ENCODE measurements at regions not wholly inside any gene's neighbourhood (a gene's known extent, or its start where the extent isn't known, plus 50 kb on each side); places are given as distances from the start of the nearest gene placed in this dataset.

DNA sequence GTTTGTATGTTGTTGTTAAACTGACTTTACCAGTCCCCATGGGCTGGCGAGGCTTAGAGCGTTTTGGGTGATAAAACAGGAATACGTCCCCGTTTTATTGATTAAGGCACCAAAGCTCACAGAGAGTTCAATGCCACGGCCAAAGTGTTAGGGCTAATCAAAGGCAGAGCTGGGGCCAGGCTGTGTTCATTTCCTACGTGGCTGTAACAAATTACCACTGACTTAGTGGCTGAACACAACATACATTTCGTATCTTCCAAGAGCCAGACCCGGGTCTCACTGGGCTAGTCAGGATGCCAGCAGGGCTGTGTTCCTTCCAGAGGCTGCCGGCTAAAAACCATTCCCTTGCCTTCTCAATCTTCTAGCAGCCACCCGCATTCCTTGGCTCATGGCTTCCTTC, 94.4 kb upstream of the HABP2 start:
- DNase-seq (ENCODE audit: low read depth in 2 of 2, low spot score in 1 of 2) = no peak

DNA sequence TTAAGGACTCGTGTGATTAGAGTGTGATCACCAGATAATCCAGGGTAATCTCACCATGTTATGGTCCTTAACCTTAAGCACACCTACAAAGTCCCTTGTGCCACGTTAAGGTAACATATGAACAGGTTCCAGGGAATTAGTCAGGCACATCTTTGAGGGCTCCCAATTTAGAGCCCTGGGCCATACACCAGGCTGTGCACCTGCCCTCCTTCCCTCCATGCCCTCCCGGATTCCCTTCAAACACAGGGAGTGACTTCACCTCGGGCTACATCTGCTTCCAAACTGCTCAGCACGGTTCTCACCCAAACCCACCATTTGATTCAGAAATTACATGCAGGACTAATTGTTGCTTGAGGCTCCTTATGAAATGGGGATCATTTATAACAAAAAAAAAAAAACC, 93.9 kb upstream of the HABP2 start:
- no peak for DNase-seq (ENCODE audit: low read depth in 2 of 2, low spot score in 1 of 2)

DNA sequence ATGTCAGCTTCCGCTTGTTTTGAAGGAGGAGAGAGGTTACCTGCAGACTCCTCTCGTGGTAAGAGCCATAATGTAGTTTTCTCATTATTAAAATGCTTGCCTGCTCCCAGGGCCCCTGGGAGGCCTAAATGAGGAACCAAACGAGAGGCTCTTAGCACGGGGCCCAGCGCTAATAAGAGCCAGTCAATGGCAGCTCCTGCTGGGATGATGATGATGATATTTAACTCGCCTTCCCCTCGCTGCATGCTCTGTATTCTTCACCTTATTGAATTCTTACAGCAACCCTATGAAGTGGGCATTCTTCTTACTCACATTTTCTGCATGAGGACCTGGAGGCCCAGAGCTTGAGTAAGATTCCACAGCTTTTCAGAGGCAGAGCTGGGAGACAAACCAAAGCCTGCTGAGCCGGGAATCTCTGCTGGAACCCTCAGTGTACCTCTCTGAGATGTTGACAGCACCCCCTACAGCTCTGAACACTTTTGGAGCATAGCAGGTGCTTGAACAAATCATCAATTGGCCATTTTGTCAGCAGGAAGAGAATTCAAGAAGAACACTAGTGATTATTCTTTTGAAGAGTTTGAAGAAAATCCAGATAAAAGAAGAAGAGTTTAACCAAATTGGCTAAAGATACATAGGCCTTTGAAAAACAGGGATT, 93.1 kb upstream of the HABP2 start:
- no peak for DNase-seq (ENCODE audit: low read depth in 2 of 2, low spot score in 1 of 2)

DNA sequence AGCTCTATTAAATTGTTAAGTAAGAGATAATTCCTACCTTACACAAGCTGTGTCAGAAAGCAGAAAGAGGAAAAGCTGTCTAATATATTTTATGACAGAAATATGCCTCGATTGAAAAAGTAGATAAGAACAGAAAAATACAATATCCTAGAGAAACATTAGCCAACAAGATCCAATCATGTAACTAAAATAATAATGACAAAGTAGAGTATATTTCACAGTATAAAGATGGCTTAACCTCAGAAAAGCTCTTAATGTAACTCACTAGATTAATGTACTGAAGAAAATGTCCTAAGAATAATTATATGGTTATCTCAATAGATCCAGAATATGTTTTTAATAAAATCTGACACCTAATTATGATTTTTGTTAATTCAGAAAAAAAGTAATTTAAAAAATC, 89.8 kb upstream of the HABP2 start:
- no peak for DNase-seq (ENCODE audit: low read depth in 2 of 2, low spot score in 1 of 2)

DNA sequence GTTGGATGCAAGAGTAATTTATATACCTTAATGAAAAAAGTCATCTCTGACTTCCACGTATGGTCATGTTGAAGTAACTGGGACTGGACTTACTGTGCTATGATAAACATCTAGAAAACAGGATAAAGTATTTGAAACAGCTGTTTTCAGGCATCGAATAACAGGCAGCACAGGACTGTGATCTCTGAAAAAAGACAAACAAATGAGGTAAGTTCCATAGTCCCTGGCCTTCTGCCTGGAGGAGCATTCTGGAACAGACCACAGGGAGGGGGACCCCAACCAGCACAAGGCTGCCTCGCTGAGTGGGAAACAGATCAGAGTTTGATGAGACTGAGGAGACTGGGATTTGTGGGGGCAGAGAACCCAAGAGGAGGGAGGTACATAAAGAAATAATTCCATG, 89.1 kb upstream of the HABP2 start:
- DNase-seq (ENCODE audit: low read depth in 2 of 2, low spot score in 1 of 2) = no peak

DNA sequence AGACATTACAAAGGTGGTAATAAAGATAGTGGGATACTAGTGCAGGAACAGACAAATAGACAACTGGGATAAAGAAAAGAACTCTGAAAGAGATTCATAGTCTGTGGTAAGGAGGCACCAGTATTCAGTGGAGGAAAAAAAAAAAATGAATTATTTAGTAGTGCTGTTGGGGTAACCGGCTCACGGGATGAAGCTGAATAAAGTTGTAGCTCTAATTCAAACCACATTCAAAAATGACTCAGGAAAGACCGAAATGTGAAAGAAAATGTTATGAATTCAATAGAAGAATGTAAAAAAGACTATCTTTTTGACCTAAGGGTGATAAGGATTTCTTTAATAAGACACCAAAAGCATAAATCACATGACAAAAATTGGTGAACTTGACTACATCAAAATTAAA, 83.1 kb upstream of the HABP2 start:
- DNase-seq (ENCODE audit: low read depth in 2 of 2, low spot score in 1 of 2) = no peak

DNA sequence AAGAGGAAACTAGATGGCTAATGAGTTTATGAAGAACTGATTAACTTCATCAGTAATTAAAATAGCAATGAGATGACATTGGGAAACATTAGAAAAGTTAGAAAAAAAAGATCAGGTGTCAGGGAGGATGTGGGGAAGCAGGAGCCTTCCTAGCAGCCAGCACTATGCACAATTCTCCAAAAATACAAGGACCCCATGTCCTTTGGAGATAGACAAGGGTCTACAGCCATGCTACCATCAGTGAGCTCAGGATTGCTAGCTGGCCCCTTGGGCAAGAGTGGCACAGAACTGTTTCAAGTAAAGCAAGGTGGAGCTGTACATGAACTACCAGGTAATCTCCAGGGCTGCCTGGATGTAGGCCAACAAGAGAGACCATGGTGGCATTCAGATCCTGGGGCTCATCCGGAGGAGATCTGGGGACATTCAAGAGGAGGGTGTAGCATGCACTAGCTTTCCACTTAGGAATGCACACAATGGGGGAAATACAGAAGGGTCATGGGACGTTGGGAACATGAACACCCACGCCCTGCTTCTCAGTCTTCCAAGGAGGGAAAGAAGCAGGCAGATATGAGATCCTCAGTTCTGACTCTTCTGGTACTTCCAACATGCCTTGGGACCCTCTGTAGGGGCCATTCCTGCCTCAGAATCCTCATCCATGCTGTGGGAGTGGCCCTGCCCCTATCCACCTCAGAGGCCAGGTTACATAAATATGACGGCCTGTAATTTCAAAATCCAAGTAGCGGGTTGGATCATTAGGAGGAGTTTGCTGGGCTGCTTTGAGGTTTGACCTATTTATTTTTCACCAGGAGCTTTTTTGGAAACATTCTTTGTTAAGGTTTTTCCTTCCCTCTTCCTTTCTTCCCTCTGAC, 82.2 kb upstream of the HABP2 start:
- DNase-seq (ENCODE audit: low read depth in 2 of 2, low spot score in 1 of 2) = no peak

DNA sequence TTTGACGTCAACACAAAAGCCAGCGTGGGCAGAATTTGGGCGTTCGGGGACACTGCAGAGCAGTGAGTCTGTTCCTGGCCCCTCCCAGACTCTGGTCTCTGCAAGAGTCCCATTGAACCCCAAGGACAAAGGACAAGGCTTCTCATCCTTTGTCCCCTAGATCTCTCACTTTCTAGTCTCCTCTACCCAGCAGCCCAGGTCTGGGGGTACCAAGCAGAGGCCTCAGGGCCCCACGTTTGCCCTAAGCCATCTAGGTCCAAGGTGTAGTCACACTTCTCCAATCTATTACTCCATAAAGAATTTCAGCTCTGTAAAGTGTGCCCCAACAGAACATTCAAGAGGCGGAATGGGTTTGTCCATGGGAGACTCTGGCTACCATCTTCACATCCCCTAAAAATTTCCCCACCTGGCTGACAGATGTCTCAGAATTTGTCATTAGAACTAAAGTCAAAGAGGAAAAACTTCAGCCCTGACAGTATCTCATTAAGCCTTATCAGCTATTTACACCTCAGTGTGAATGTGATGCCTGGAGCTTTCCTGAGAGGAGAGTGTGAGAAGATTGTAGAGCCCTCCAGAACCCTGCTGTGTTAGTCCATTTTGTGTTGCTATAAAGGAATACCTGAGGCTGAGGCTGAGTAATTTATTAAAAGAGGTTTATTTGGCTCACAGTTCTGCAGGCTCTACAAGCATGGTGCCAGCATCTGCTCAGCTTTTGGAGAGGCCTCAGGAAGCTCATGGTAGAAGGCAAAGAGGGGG, 81.4 kb upstream of the HABP2 start:
- no peak for DNase-seq (ENCODE audit: low read depth in 2 of 2, low spot score in 1 of 2)

DNA sequence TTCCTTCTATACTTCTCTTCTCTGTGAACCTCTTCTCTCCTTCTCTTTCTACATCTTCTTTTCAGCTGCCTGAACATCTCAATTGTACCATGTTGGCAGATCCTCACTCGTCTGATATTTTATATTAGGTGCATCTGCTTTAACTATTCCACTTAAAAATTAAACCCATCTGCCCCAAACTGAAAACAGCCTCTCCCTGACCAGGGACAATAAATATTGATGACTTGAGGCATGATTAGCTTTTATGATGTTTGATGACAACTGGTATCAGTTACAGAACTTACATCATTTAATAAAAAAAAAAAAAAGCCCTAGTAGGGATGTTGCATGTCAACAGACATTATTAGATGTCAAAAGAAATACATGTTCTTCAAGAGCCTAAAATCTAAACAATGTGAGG, 79.8 kb upstream of the HABP2 start:
- no peak for DNase-seq (ENCODE audit: low read depth in 2 of 2, low spot score in 1 of 2)

DNA sequence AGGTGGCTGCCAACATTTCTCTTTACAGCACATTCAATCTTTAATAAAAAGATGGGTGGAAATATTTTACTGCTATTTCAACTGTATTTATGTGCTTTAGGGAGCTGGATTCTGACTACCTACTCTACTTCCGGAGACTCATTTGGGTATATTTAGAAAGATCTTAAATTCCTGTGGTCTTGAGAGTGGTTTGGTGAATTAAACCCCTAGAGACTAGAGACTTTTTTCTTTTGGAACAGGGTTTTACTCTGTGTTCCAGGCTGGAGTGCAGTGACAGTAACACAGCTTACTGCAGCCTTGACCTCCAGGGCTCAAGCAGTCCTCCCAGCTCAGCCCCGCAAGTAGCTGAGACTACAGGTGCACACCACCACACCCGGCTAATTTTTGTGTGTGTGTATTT, 79.0 kb upstream of the HABP2 start:
- no peak for DNase-seq (ENCODE audit: low read depth in 2 of 2, low spot score in 1 of 2)

DNA sequence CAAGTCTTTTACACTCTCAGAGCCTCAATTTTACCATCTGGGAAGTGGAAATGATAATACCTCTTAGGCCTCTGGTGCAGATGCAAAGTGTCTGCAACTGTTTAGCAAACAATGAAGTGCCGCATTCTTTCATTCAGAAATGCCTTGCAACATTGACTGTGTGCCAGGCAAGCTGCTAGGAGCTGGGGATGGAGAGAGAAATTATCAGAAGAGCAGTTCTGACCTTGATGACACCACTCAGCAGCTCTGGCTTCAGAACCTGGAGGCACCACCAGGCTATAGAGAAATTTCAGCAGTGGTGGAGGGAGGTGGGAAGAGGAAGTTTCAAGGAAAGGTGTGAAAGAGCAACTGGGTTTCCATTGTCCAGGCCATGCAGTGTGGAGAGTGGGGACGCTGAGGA, 78.1 kb upstream of the HABP2 start:
- no peak for DNase-seq (ENCODE audit: low read depth in 2 of 2, low spot score in 1 of 2)

DNA sequence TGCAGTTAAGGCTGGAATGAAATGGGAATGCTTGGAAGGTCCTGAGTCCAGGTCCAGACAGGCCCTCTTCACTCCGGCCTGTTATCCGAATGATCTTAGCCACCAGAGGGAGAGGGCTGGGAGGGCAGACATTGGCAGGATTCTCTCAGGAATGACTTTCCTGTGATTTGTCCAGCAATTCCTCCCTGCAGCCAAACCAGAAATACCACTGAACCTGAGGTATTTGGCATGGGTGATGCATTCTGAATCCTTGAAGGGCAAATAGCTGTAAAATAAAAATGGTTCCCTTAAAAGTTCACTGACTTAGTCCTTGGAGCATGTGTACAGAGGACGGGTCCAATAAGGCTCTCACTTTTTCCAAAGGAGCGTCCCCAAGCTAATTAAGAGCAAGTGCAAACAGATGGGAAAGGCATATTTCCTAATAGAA, 77.5 kb upstream of the HABP2 start:
- DNase-seq (ENCODE audit: low read depth in 2 of 2, low spot score in 1 of 2) = no peak

DNA sequence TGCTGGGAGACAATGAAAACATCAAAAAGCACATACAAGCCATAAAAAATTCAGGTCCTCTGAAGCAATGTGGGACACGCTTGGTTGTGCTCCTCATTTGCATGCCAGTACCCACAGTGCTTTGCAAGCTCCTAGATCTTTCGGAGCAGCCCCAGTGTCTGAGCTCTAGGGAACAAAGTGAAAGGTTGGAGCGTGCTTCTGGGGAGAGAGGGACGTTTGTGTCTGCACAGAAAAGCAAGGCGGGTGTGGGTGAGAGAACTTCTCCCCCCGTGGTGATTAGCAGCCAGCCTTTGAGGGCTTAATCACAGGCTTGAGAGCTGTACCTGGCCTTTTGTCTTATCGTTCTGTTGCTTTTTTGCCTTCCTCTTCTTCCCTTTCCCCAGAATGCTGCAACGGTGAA, 76.7 kb upstream of the HABP2 start:
- no peak for DNase-seq (ENCODE audit: low read depth in 2 of 2, low spot score in 1 of 2)

DNA sequence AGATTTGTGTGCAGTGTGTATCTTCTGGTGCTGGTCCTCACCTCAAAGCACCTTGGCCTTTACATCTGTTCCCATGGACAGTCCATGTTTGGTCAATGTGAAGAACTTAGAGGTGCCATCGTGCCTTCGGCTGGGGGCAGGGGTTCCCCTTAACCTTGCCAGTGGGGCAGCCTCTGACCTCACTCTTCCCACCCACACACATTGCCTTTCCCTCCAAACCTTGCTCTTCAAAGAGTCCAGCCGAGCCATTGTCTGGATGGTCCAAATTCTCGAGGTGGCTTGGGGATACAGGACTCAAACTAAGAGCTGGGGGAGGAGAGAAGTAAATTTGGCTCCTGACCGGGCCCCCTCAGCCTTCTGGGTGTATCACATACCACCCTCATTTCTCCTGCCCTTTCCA, 76.2 kb upstream of the HABP2 start:
- DNase-seq (ENCODE audit: low read depth in 2 of 2, low spot score in 1 of 2) = no peak

DNA sequence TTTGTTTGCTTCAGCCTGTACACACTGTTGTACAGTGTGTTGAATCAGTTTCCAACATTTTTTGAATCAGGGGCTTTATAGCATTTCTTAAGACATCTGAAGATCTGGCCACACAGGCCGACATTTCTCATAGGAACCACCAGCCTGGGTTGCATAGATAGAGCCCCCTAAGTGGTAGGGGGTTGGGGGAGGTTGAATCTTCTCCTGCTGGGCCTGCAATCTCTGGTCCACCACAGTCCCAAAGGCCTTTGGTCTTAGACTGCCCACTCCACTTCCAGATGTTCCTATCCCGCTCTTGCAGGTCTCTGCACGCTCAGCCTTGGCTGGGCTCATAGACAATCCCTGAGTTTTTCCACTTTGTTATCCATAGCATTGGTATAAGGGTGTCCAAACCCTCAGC, 75.4 kb upstream of the HABP2 start:
- no peak for DNase-seq (ENCODE audit: low read depth in 2 of 2, low spot score in 1 of 2)

DNA sequence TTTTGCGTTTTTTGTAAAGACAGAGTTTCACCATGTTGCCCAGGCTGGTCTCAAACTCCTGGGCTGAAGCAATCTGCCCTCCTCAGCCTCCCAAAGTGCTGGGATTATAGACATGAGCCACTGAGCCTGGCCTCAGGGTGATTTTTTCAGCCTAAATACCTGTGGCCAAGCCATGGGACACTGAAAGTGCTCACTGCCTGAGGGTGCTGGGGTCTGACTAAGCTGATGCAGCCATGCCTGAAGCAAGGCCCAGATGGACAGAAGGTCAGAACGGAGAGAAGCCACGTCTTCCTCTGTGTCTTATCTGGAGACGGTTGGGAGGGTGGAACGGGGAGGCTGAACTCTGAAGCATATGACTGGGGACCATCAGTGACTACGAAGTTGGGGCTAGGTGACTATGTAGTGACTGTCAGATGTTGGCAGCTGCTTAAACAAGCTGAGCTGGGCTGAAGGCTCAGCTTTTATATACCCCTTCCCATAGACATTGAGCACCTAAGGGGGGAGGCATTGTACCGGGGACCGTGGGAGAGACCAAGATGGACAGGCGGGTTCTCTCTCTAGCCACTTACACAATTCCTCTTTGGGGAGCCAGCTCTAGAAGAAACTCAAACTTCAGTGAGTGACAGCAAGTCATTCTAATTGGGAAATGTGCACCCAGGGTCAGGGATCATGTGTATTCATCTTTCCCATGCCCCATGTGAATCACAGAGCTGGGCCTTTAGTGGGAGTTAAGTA, 73.3 kb upstream of the HABP2 start:
- DNase-seq (ENCODE audit: low read depth in 2 of 2, low spot score in 1 of 2) = no peak

DNA sequence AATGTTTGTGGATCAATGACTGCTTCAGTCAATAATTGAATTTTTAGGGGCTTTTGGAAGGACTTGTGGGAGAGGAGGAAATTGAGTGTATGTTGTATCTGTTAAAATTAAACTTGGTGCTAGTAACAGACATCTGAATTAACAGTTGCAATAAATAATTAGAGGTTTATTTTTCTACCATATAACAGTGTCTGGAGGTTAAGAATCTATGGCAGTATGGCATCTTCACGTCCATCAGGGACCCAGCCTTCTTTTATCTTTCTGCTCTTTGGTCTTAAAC, 72.8 kb upstream of the HABP2 start:
- no peak for DNase-seq (ENCODE audit: low read depth in 2 of 2, low spot score in 1 of 2)

DNA sequence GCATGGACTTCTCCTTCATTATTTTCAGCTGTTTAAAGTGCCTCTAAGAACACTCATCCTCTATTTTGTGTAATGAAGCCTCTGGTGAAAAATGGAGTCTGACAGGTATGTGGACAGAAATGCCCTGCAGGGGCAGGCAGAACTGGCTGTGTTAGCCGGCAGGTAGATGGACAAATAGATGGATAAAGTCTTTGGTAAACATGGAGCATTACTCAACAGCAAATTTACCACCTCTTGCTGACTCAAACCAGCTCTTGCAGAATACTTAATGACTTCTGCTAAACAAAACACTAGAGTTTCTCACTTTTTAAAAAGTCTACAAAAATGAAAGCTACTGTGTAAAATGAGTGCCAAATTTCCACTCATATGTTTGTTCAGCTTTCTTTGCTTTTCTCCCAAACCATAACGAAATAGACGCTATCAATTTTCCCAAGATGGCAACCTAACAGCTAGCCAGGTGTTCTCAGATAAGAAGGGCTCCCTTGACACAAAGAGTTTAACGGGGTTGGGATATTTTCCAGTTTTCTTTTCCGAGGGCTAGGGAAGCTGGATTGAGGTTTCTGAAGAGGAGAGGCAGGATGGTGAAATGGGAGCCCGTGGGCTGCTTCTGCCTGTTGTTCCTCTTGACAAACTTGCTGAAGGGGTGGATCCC, 71.9 kb upstream of the HABP2 start:
- DNase-seq (ENCODE audit: low read depth in 2 of 2, low spot score in 1 of 2) = no peak

DNA sequence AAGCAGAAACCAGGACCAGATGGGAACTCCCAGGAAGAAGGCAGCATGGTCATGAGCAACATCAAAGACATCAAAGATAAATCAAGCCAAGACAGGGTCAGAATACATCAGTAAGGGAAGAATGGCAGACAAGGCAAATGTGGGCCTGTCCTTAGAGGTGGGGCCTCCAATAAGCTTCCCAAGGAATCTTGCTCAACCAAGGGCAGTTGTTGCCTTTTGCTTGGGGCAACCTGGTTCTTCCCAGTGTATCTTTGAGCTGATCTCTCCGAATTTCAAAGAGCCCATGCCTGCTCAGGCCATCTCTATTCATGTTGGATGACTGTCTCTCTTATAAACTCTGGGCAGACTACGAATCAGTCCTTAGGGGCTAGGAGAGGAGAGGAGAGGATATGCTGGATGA, 68.4 kb upstream of the HABP2 start:
- DNase-seq (ENCODE audit: low read depth in 2 of 2, low spot score in 1 of 2) = no peak

DNA sequence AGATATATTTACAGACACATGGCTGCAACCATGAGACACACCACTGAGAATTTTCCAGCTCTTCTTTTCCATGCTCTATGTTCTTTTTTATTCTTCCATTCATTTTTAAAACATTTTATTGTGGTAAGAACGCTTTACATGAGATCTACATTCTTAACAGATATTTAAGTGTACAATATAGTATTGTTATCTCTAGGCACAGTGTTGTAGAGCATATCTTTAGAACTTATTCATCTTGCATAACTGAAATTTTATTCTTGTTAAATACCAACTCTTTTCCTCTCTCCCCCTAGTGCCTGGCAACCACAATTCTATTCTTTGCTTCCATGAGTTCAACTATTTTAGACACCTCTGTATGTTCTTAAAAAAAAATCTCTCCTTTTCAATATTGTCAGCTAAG, 67.1 kb upstream of the HABP2 start:
- no peak for DNase-seq (ENCODE audit: low read depth in 2 of 2, low spot score in 1 of 2)

DNA sequence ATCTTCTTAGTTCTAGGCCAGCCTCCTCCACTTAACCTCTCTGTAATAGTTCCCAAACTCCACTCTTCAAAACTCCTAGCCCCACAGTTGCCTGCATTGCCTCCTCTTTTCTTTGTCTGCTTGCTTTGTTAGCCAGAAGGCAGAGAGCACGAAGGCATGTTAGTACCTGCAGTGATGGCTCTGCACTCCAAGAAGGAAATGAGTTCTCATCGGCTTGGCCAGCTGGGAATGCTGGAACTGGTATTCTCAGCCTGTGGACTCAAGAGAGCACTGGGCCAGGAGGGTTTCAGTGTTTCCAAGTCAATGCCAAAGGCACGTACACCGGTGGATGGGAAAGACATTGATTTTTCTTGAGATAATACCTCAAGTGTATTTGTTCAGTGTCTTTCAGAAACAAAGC, 66.3 kb upstream of the HABP2 start:
- no peak for DNase-seq (ENCODE audit: low read depth in 2 of 2, low spot score in 1 of 2)
